ENCODE measurements at regions not wholly inside any gene's neighbourhood (a gene's known extent, or its start where the extent isn't known, plus 50 kb on each side); places are given as distances from the start of the nearest gene placed in this dataset.

DNA sequence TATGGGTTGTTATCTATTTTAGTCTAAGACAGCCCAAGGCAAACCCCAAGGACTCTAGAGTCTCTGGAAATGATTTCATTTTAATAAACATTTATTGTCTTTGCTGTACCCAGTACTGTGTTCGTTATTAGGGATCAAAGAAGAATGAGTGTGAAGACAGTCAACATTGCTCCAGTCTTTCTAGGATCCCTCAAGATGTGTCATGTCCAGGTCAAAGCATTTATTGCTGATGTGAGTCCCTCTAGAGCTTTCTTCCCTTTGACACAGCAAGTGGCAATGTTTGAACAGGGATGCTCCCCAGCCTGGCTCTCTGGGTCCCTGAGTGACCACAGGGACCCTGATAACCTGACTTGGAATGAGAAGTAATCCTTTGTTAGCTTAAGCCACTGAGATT lies 123.1 kb upstream of the STK17B start:
- H3K9me2 ChIP-seq (ENCODE audit: insufficient read depth), result no peaks in the 10 kb centered on the region
- DNase-seq (ENCODE audit: low read depth, low spot score) (no peak), ATAC-seq (no peak)
- ChIA-PET CTCF (interaction anchor here (1.1 kb wide), 1 partner anchor 159 kb away, joined by 3 read pairs; no protein-coding TSS in a partner anchor), POLR2A (no interaction called here), RAD21 (ENCODE audit: low non-redundant PET in 1 of 2, low total read pairs in 2 of 2, uncharacterized antibody in 2 of 2, unreplicated experiment in 2 of 2) (no interaction called here)
- H2AFZ ChIP-seq (ENCODE audit: low read depth, low read length, poor library complexity, severe bottlenecking), result no peak overlapping the region
- H3K9me3 ChIP-seq (ENCODE audit: control insufficient read depth in 1 of 2, insufficient read depth in 1 of 2, low read depth in 1 of 2, low read length in 2 of 2), result no peaks in the 10 kb centered on the region
- H3K27me3 ChIP-seq (ENCODE audit: insufficient read depth, low read length), result no peaks in the 10 kb centered on the region
- H3K79me2 ChIP-seq (ENCODE audit: insufficient read depth, low read length), result no peaks in the 10 kb centered on the region
- no peaks in the 10 kb centered on the region for H3K36me3 ChIP-seq (ENCODE audit: control insufficient read depth in 1 of 2, insufficient read depth in 2 of 2, low read length in 2 of 2)
- no TSS peak for BruUV-seq (replicated peaks)
- TF ChIP-seq CTCF (IDR thresholded peaks at IDR 0.05 in 2 of 3, conservative IDR thresholded peaks at IDR 0.05 in 1 of 3; ENCODE audit: borderline replicate concordance in 1 of 3, insufficient read depth in 1 of 3, low read depth in 2 of 3, low read length in 2 of 3), result no peak
- no peak for TF ChIP-seq POLR2AphosphoS5 (IDR thresholded peaks at IDR 0.05; ENCODE audit: low read depth, low read length)
- no peak for TF ChIP-seq TCF7L2 (IDR thresholded peaks at IDR 0.05; ENCODE audit: borderline replicate concordance, extremely low read depth, insufficient read depth, insufficient read length)
- TF ChIP-seq EZH2 (IDR thresholded peaks at IDR 0.05), result no peak
- TF ChIP-seq JUND (IDR thresholded peaks at IDR 0.05), result no peak
- no peak for TF ChIP-seq ZBTB33 (IDR thresholded peaks at IDR 0.05; ENCODE audit: extremely low read depth, insufficient replicate concordance, low read length)
- no peak; the same call in 1 of the 2 replicates for TF ChIP-seq MAX (IDR thresholded peaks at IDR 0.05)
- TF ChIP-seq EZH2phosphoT487 (IDR thresholded peaks at IDR 0.05; ENCODE audit: borderline replicate concordance), result no peak
- no peak for TF ChIP-seq POLR2A (IDR thresholded peaks at IDR 0.05; ENCODE audit: borderline replicate concordance, extremely low read depth, insufficient read depth, insufficient read length)
- TF ChIP-seq FOSL1 (IDR thresholded peaks at IDR 0.05; ENCODE audit: low read depth), result no peak
- TF ChIP-seq RAD21 (IDR thresholded peaks at IDR 0.05; ENCODE audit: low read depth), result no peak
- H3K27ac ChIP-seq (ENCODE audit: low read depth, low read length), result no peak overlapping the region
- no peaks in the 10 kb centered on the region for H4K20me1 ChIP-seq (ENCODE audit: insufficient read depth)
- H3K4me2 ChIP-seq (ENCODE audit: low read length), result peak overlapping the region; percentile 27; the same call in 1 of the 2 replicates
- H3K4me3 ChIP-seq (replicated peaks in 1 of 2; ENCODE audit: low read depth in 1 of 2, low read length in 2 of 2), result no peak overlapping the region
- H3K9ac ChIP-seq (ENCODE audit: low read length), result no peak overlapping the region
- peaks cover 15 to 34% of the 10 kb centered on the region in 2 experiments; a peak in 3 of 4 replicates for H3K4me1 ChIP-seq (ENCODE audit: control insufficient read depth in 1 of 2, insufficient read depth in 2 of 2, low read length in 2 of 2)
- intact Hi-C loops (cut with micrococcal nuclease), result loop anchor here (5.0 to 10.0 kb wide), 2 partner anchors 162 to 1090 kb away; no protein-coding TSS in a partner anchor

Data from HCT116 (cell line).